ENCODE measurements at regions not wholly inside any gene's neighbourhood (a gene's known extent, or its start where the extent isn't known, plus 50 kb on each side); places are given as distances from the start of the nearest gene placed in this dataset.

GRCh38 chr7:73967832-73968290, 60.1 kb upstream of the ELN start:
- TF ChIP-seq CTCF (conservative IDR thresholded peaks at IDR 0.05; ENCODE audit: low read depth, low read length) (no peak), RAD21 (IDR thresholded peaks at IDR 0.05; ENCODE audit: low read length) (no peak), POLR2A (IDR thresholded peaks at IDR 0.05; ENCODE audit: low read depth, low read length) (no peak), RFX5 (IDR thresholded peaks at IDR 0.05; ENCODE audit: low read depth, low read length) (no peak), USF2 (IDR thresholded peaks at IDR 0.05; ENCODE audit: low read depth, low read length) (no peak), ELK1 (IDR thresholded peaks at IDR 0.05; ENCODE audit: borderline replicate concordance, low read depth, low read length) (no peak), RCOR1 (IDR thresholded peaks at IDR 0.05; ENCODE audit: insufficient replicate concordance, low read length) (no peak), MAFK (IDR thresholded peaks at IDR 0.05; ENCODE audit: low read depth, low read length) (no peak)

Measured in IMR-90 (cell line).